ENCODE measurements at regions not wholly inside any gene's neighbourhood (a gene's known extent, or its start where the extent isn't known, plus 50 kb on each side); places are given as distances from the start of the nearest gene placed in this dataset.
"Not testable (repeated sequence)": the region's sequence is repeated elsewhere in the genome, so short reads cannot be mapped to it uniquely, and the experiment has no call there.

- H3K4me1 ChIP-seq (ENCODE audit: insufficient read depth, low read length); H3K4me3 ChIP-seq (replicated peaks in 1 of 3; ENCODE audit: insufficient read depth in 1 of 3, low read depth in 2 of 3, low read length in 3 of 3); ATAC-seq; H3K27me3 ChIP-seq (ENCODE audit: control insufficient read depth in 1 of 2, insufficient read depth in 2 of 2, low read length in 2 of 2); H3K27ac ChIP-seq (ENCODE audit: extremely low read length, insufficient read depth, low read length); CTCF ChIA-PET (ENCODE audit: low intra/inter-chr PET ratio, low total read pairs); in situ Hi-C loops (cut with HindIII; ENCODE audit: extremely low pct_ligation_motif_present, low pct_unique_long_range_greater_than_20kb); H4K20me1 ChIP-seq (ENCODE audit: insufficient read depth, low read length); H2AFZ ChIP-seq (ENCODE audit: low read length); BruUV-seq (replicated peaks); POLR2A ChIA-PET; H3K4me2 ChIP-seq (ENCODE audit: low read depth, low read length); intact Hi-C loops (cut with micrococcal nuclease; ENCODE audit: unreplicated experiment); H3K9ac ChIP-seq (ENCODE audit: insufficient read depth, low read depth, low read length); H3K36me3 ChIP-seq (replicated peaks in 1 of 2; ENCODE audit: control insufficient read depth in 1 of 2, insufficient read depth in 2 of 2, low read length in 2 of 2); H3K9me3 ChIP-seq (ENCODE audit: low read length); FAIRE-seq; H3K79me2 ChIP-seq (ENCODE audit: insufficient read depth, low read length); DNase-seq (ENCODE audit: low spot score): not testable (repeated sequence)
- WGBS (ENCODE audit: low lambda C conversion rate) = 2% methylated on average over 2 of the region's 2 CpGs
Observed at GRCh38 chr17:21570427-21570826, 121.9 kb upstream of the KCNJ18 start.

- POLR2A ChIA-PET; H3K27ac ChIP-seq (ENCODE audit: extremely low read length, insufficient read depth, low read length); H3K9me3 ChIP-seq (ENCODE audit: low read length); ATAC-seq; H3K27me3 ChIP-seq (ENCODE audit: control insufficient read depth in 1 of 2, insufficient read depth in 2 of 2, low read length in 2 of 2); H3K79me2 ChIP-seq (ENCODE audit: insufficient read depth, low read length); H3K36me3 ChIP-seq (replicated peaks in 1 of 2; ENCODE audit: control insufficient read depth in 1 of 2, insufficient read depth in 2 of 2, low read length in 2 of 2); intact Hi-C loops (cut with micrococcal nuclease; ENCODE audit: unreplicated experiment); H3K9ac ChIP-seq (ENCODE audit: insufficient read depth, low read depth, low read length); CTCF ChIA-PET (ENCODE audit: low intra/inter-chr PET ratio, low total read pairs); DNase-seq (ENCODE audit: low spot score); in situ Hi-C loops (cut with HindIII; ENCODE audit: extremely low pct_ligation_motif_present, low pct_unique_long_range_greater_than_20kb); BruUV-seq (replicated peaks); FAIRE-seq; H3K4me3 ChIP-seq (replicated peaks in 1 of 3; ENCODE audit: insufficient read depth in 1 of 3, low read depth in 2 of 3, low read length in 3 of 3); H4K20me1 ChIP-seq (ENCODE audit: insufficient read depth, low read length); H2AFZ ChIP-seq (ENCODE audit: low read length); H3K4me1 ChIP-seq (ENCODE audit: insufficient read depth, low read length); H3K4me2 ChIP-seq (ENCODE audit: low read depth, low read length): not testable (repeated sequence)
- 0% methylated on average over 1 of the region's 1 CpG for WGBS (ENCODE audit: low lambda C conversion rate)
Observed at GRCh38 chr17:21572148-21572547, 120.2 kb upstream of the KCNJ18 start.

GRCh38 chr17:21573271-21573960 lies 118.9 kb upstream of the KCNJ18 start:
- in situ Hi-C loops (cut with HindIII; ENCODE audit: extremely low pct_ligation_motif_present, low pct_unique_long_range_greater_than_20kb); BruUV-seq (replicated peaks); H3K36me3 ChIP-seq (replicated peaks in 1 of 2; ENCODE audit: control insufficient read depth in 1 of 2, insufficient read depth in 2 of 2, low read length in 2 of 2); H3K4me2 ChIP-seq (ENCODE audit: low read depth, low read length); H3K27ac ChIP-seq (ENCODE audit: extremely low read length, insufficient read depth, low read length); POLR2A ChIA-PET; CTCF ChIA-PET (ENCODE audit: low intra/inter-chr PET ratio, low total read pairs); H3K79me2 ChIP-seq (ENCODE audit: insufficient read depth, low read length); intact Hi-C loops (cut with micrococcal nuclease; ENCODE audit: unreplicated experiment); H3K4me1 ChIP-seq (ENCODE audit: insufficient read depth, low read length); H3K9ac ChIP-seq (ENCODE audit: insufficient read depth, low read depth, low read length); ATAC-seq; H3K27me3 ChIP-seq (ENCODE audit: control insufficient read depth in 1 of 2, insufficient read depth in 2 of 2, low read length in 2 of 2); H4K20me1 ChIP-seq (ENCODE audit: insufficient read depth, low read length); DNase-seq (ENCODE audit: low spot score); H3K9me3 ChIP-seq (ENCODE audit: low read length); H2AFZ ChIP-seq (ENCODE audit: low read length); H3K4me3 ChIP-seq (replicated peaks in 1 of 3; ENCODE audit: insufficient read depth in 1 of 3, low read depth in 2 of 3, low read length in 3 of 3); FAIRE-seq: not testable (repeated sequence)
- 62% methylated on average over 35 of the region's 36 CpGs for WGBS (ENCODE audit: low lambda C conversion rate)

Data from HepG2 (cell line).